Sigmoid colon (tissue), 6 donors: ENCODE measurements at regions not wholly inside any gene's neighbourhood (a gene's known extent, or its start where the extent isn't known, plus 50 kb on each side); places are given as distances from the start of the nearest gene placed in this dataset.

ENCODE experiments used
- DNase-seq: peaks from one replicate; pipeline ENCODE4 v3.0.0-alpha.2; 2019
- H3K27ac ChIP-seq, 4 donors: fragments of 200-600 bp; sonication (generic); one replicate each; pipeline ENCODE4 v1.5.1; 2016 to 2019; ENCODE audit warnings: mild to moderate bottlenecking in 1 of 4
- H3K27me3 ChIP-seq, 3 donors: fragments of 200-600 bp; sonication (generic); one replicate each; pipeline ENCODE4 v1.5.1; 2019; ENCODE audit warnings: mild to moderate bottlenecking in 1 of 3
- H3K36me3 ChIP-seq, 4 donors: fragments of 200-600 bp; sonication (generic); one replicate each; pipeline ENCODE4 v1.5.1; 2016 to 2019
- H3K4me1 ChIP-seq, 4 donors: fragments of 200-600 bp; sonication (generic); one replicate each; pipeline ENCODE4 v1.5.1; 2017 to 2019
- H3K4me3 ChIP-seq, 4 donors: fragments of 200-600 bp; sonication (generic); one replicate each; pipeline ENCODE4 v1.5.1; 2017 to 2019; ENCODE audit warnings: mild to moderate bottlenecking in 2 of 4, moderate library complexity in 1 of 4
- H3K9me3 ChIP-seq, 4 donors: fragments of 200-600 bp in 3 of 4; sonication (generic) in 3 of 4; one replicate each; pipeline versions ENCODE4 v1.5.1 to v1.6.1; 2013 to 2019
- CTCF ChIP-seq, 4 experiments: fragments of 450-650 bp in 3 of 4; fragments of 200-600 bp in 1 of 4; IDR thresholded peaks; one replicate each; pipeline ENCODE4 v1.5.1; 2016 to 2019; ENCODE audit warnings: antibody characterized with exemption in 4 of 4, mild to moderate bottlenecking in 3 of 4, moderate library complexity in 2 of 4
- EP300 ChIP-seq, 4 donors: sonication (generic); formaldehyde crosslinking; IDR thresholded peaks; one replicate each; pipeline ENCODE4 v1.6.1; 2017; ENCODE audit warnings: antibody characterized with exemption in 4 of 4
- POLR2A ChIP-seq, 2 donors: fragments of 450-650 bp; IDR thresholded peaks; one replicate each; pipeline ENCODE4 v1.6.1; 2016; ENCODE audit warnings: antibody characterized with exemption in 2 of 2, mild to moderate bottlenecking in 2 of 2, moderate library complexity in 2 of 2
- POLR2AphosphoS5 ChIP-seq, 4 donors: sonication (generic); formaldehyde crosslinking; IDR thresholded peaks; one replicate each; pipeline ENCODE4 v1.6.1; 2017; ENCODE audit warnings: antibody characterized with exemption in 4 of 4
- WGBS, 2 donors: extraction: QIAGEN DNeasy Blood & Tissue Kit; methylation state at CpG; one replicate each; pipeline ENCODE4 v1.1.7; 2013; 5-methylcytosine and 5-hydroxymethylcytosine counted together
- intact Hi-C: fragments of 100-400 bp; cut with DNase I; formaldehyde crosslinking; loops from one replicate; pipeline ENCODE4 v1.15.1; 2023
- donor health status: healthy with polysubstance abuse.
- donor health status: healthy.

- intact Hi-C loops: no loop called here
- 76 to 80% methylated on average over 11 of the region's 11 CpGs for WGBS, 2 donors
Measured at GRCh38 chr2:240319221-240319854, 116.1 kb upstream of the GPC1 start.

GRCh38 chr2:240319855-240320203 lies 115.6 kb upstream of the GPC1 start:
- H3K36me3 ChIP-seq: no peaks in the 10 kb centered on the region
- no peaks in the 10 kb centered on the region for H3K9me3 ChIP-seq
- DNase-seq: no peak
- 64 to 74% methylated on average over 9 of the region's 9 CpGs for WGBS, 2 donors
- H3K27me3 ChIP-seq: no peaks in the 10 kb centered on the region
- no peak overlapping the region for H3K27ac ChIP-seq
- no peak overlapping the region for H3K4me3 ChIP-seq
- TF ChIP-seq CTCF (IDR thresholded peaks at IDR 0.05): no peak
- TF ChIP-seq POLR2AphosphoS5 (IDR thresholded peaks at IDR 0.05): no peak
- no peak for TF ChIP-seq EP300 (IDR thresholded peaks at IDR 0.05)
- TF ChIP-seq POLR2A (IDR thresholded peaks at IDR 0.05): no peak
- no peaks in the 10 kb centered on the region for H3K4me1 ChIP-seq
- intact Hi-C loops: no loop called here

More at GRCh38 chr2:240319221-240319854, 116.1 kb upstream of the GPC1 start:
- H3K4me3 ChIP-seq: no peak overlapping the region
- no peak overlapping the region for H3K27ac ChIP-seq
- H3K9me3 ChIP-seq: no peaks in the 10 kb centered on the region
- no peak for DNase-seq
- H3K4me1 ChIP-seq: no peaks in the 10 kb centered on the region
- H3K36me3 ChIP-seq: no peaks in the 10 kb centered on the region
- H3K27me3 ChIP-seq: no peaks in the 10 kb centered on the region
- no peak for TF ChIP-seq POLR2AphosphoS5 (IDR thresholded peaks at IDR 0.05)
- no peak for TF ChIP-seq EP300 (IDR thresholded peaks at IDR 0.05)
- no peak for TF ChIP-seq POLR2A (IDR thresholded peaks at IDR 0.05)
- TF ChIP-seq CTCF (IDR thresholded peaks at IDR 0.05): no peak

GRCh38 chr2:240320204-240320993 lies 115.1 kb upstream of the GPC1 start:
- intact Hi-C loops: no loop called here

GRCh38 chr2:240322231-240322955 lies 113.1 kb upstream of the GPC1 start:
- H3K4me3 ChIP-seq: no peak overlapping the region
- H3K27ac ChIP-seq: no peak overlapping the region
- no peak for DNase-seq
- peaks cover 0 to 6% (median 3%) of the 10 kb centered on the region in 4 donors for H3K4me1 ChIP-seq
- WGBS, 2 donors: 80 to 88% methylated on average over 29 of the region's 29 CpGs
- no peak for TF ChIP-seq POLR2AphosphoS5 (IDR thresholded peaks at IDR 0.05)
- TF ChIP-seq EP300 (IDR thresholded peaks at IDR 0.05): no peak
- TF ChIP-seq CTCF (IDR thresholded peaks at IDR 0.05): no peak
- no peak for TF ChIP-seq POLR2A (IDR thresholded peaks at IDR 0.05)
- no peaks in the 10 kb centered on the region for H3K9me3 ChIP-seq
- no peaks in the 10 kb centered on the region for H3K27me3 ChIP-seq
- H3K36me3 ChIP-seq: no peaks in the 10 kb centered on the region
- intact Hi-C loops: no loop called here

More at GRCh38 chr2:240320204-240320993, 115.1 kb upstream of the GPC1 start:
- WGBS, 2 donors: 59 to 64% methylated on average over 25 of the region's 25 CpGs
- H3K27me3 ChIP-seq: no peaks in the 10 kb centered on the region
- no peaks in the 10 kb centered on the region for H3K9me3 ChIP-seq
- H3K4me3 ChIP-seq: no peak overlapping the region
- TF ChIP-seq EP300 (IDR thresholded peaks at IDR 0.05) (no peak), POLR2A (IDR thresholded peaks at IDR 0.05) (no peak), CTCF (IDR thresholded peaks at IDR 0.05) (no peak), POLR2AphosphoS5 (IDR thresholded peaks at IDR 0.05) (no peak)
- peaks cover 0 to 1% (median under 1%) of the 10 kb centered on the region in 4 donors for H3K4me1 ChIP-seq
- DNase-seq: no peak
- H3K36me3 ChIP-seq: no peaks in the 10 kb centered on the region
- H3K27ac ChIP-seq: no peak overlapping the region
